Left kidney (tissue), 1 donor: ENCODE measurements at regions not wholly inside any gene's neighbourhood (a gene's known extent, or its start where the extent isn't known, plus 50 kb on each side); places are given as distances from the start of the nearest gene placed in this dataset.

Source experiments
- DNase-seq: peaks from one replicate; pipeline ENCODE4 v3.0.0-alpha.2; 2013

- no peak for DNase-seq
Measured at GRCh38 chr14:41404126-41404525, 202.6 kb upstream of the LRFN5 start.

GRCh38 chr14:41403360-41403759 is 203.3 kb upstream of the LRFN5 start:
- DNase-seq: no peak

GRCh38 chr14:41397926-41398325 is 208.8 kb upstream of the LRFN5 start:
- DNase-seq: no peak

GRCh38 chr14:41393512-41393911 is 213.2 kb upstream of the LRFN5 start:
- no peak for DNase-seq

GRCh38 chr14:41392226-41392625 is 214.4 kb upstream of the LRFN5 start:
- no peak for DNase-seq

- no peak for DNase-seq
Measured at GRCh38 chr14:41389355-41389754, 217.3 kb upstream of the LRFN5 start.

- DNase-seq: peak; percentile 10
Measured at GRCh38 chr14:41385797-41386196, 220.9 kb upstream of the LRFN5 start.

GRCh38 chr14:41380017-41380416 is 226.7 kb upstream of the LRFN5 start:
- no peak for DNase-seq

- DNase-seq: no peak
Measured at GRCh38 chr14:41378526-41378925, 228.2 kb upstream of the LRFN5 start.

GRCh38 chr14:41377932-41378331 is 228.7 kb upstream of the LRFN5 start:
- DNase-seq: no peak

GRCh38 chr14:41374092-41374491 is 232.6 kb upstream of the LRFN5 start:
- DNase-seq: no peak

GRCh38 chr14:41362139-41362538 is 244.5 kb upstream of the LRFN5 start:
- no peak for DNase-seq

GRCh38 chr14:41360126-41360525 is 246.6 kb upstream of the LRFN5 start:
- DNase-seq: no peak

- DNase-seq: no peak
Measured at GRCh38 chr14:41355866-41356265, 250.8 kb upstream of the LRFN5 start.

- no peak for DNase-seq
Measured at GRCh38 chr14:41350476-41350875, 256.2 kb upstream of the LRFN5 start.

GRCh38 chr14:41349289-41349910 is 257.3 kb upstream of the LRFN5 start:
- no peak for DNase-seq

GRCh38 chr14:41343857-41344256 is 262.8 kb upstream of the LRFN5 start:
- DNase-seq: no peak

- no peak for DNase-seq
Measured at GRCh38 chr14:41313196-41313595, 293.5 kb upstream of the LRFN5 start.

- DNase-seq: no peak
Measured at GRCh38 chr14:41303506-41303905, 303.2 kb upstream of the LRFN5 start.

- DNase-seq: no peak
Measured at GRCh38 chr14:41302776-41303175, 303.9 kb upstream of the LRFN5 start.

- no peak for DNase-seq
Measured at GRCh38 chr14:41299924-41300323, 306.8 kb upstream of the LRFN5 start.

GRCh38 chr14:41298328-41298690 is 308.4 kb upstream of the LRFN5 start:
- DNase-seq: no peak

GRCh38 chr14:41297576-41298327 is 308.9 kb upstream of the LRFN5 start:
- no peak for DNase-seq

- no peak for DNase-seq
Measured at GRCh38 chr14:41295734-41296133, 310.9 kb upstream of the LRFN5 start.
